GM12878 (cell line): ENCODE measurements at regions not wholly inside any gene's neighbourhood (a gene's known extent, or its start where the extent isn't known, plus 50 kb on each side); places are given as distances from the start of the nearest gene placed in this dataset.

Experiments
- CTCF ChIP-seq, 3 experiments: IDR thresholded peaks in 2 of 3; conservative IDR thresholded peaks in 1 of 3; 2 replicates each; pipeline ENCODE4 v1.5.1; 2011; ENCODE audit warnings: low read depth in 3 of 3, low read length in 3 of 3, mild to moderate bottlenecking in 3 of 3, control low read depth in 2 of 3, moderate library complexity in 2 of 3, inconsistent platforms in 1 of 3, mixed read lengths in 1 of 3; ENCODE audit not compliant: control insufficient read depth in 2 of 3, insufficient read depth in 1 of 3; ENCODE audit errors: extremely low read depth in 1 of 3
- EZH2 ChIP-seq: IDR thresholded peaks from 2 replicates; pipeline ENCODE4 v1.6.1; 2012; ENCODE audit warnings: low read depth, mild to moderate bottlenecking, control low read depth, inconsistent platforms, low read length, borderline replicate concordance; ENCODE audit not compliant: control insufficient read depth
- GABPA ChIP-seq: IDR thresholded peaks from 2 replicates; pipeline ENCODE4 v1.6.1; 2014; ENCODE audit warnings: antibody characterized with exemption, low read depth, mild to moderate bottlenecking, inconsistent platforms
- HCFC1 ChIP-seq: fragments of 150-350 bp; IDR thresholded peaks from 2 replicates; pipeline ENCODE4 v1.6.1; 2014; ENCODE audit warnings: low read length
- RAD21 ChIP-seq: IDR thresholded peaks from 2 replicates; pipeline ENCODE4 v1.6.1; 2011; ENCODE audit warnings: mild to moderate bottlenecking, low read depth, low read length, moderate library complexity; ENCODE audit not compliant: insufficient read depth
- SIN3A ChIP-seq: IDR thresholded peaks from 2 replicates; pipeline ENCODE4 v1.6.1; 2012; ENCODE audit warnings: low read depth, low read length, improper control_type of control experiment
- TAF1 ChIP-seq: IDR thresholded peaks from 2 replicates; pipeline ENCODE4 v1.6.1; 2011; ENCODE audit warnings: mild to moderate bottlenecking, low read depth, low read length, borderline replicate concordance
- TBL1XR1 ChIP-seq: IDR thresholded peaks from 2 replicates; pipeline ENCODE4 v1.6.1; 2012; ENCODE audit warnings: low read depth, low read length, improper control_type of control experiment
- ZNF274 ChIP-seq: IDR thresholded peaks from one replicate; pipeline ENCODE4 v1.8.0; 2011; ENCODE audit not compliant: insufficient read length, insufficient read depth

- TF ChIP-seq HCFC1: no peak
- TF ChIP-seq ZNF274: no peak
- no peak for TF ChIP-seq CTCF (IDR thresholded peaks at IDR 0.05 in 2 of 3, conservative IDR thresholded peaks at IDR 0.05 in 1 of 3; ENCODE audit: control insufficient read depth in 2 of 3, extremely low read depth in 1 of 3, insufficient read depth in 1 of 3, low read depth in 3 of 3, low read length in 3 of 3)
- no peak for TF ChIP-seq GABPA
- no peak for TF ChIP-seq RAD21
- no peak for TF ChIP-seq TBL1XR1
- TF ChIP-seq SIN3A: no peak
- no peak for TF ChIP-seq TAF1
- no peak for TF ChIP-seq EZH2
Observed at GRCh38 chr2:129658430-129658829, 321.0 kb upstream of the RAB6C start.
